ENCODE measurements at regions not wholly inside any gene's neighbourhood (a gene's known extent, or its start where the extent isn't known, plus 50 kb on each side); places are given as distances from the start of the nearest gene placed in this dataset.
"Not testable (repeated sequence)": the region's sequence is repeated elsewhere in the genome, so short reads cannot be mapped to it uniquely, and the experiment has no call there.

DNA sequence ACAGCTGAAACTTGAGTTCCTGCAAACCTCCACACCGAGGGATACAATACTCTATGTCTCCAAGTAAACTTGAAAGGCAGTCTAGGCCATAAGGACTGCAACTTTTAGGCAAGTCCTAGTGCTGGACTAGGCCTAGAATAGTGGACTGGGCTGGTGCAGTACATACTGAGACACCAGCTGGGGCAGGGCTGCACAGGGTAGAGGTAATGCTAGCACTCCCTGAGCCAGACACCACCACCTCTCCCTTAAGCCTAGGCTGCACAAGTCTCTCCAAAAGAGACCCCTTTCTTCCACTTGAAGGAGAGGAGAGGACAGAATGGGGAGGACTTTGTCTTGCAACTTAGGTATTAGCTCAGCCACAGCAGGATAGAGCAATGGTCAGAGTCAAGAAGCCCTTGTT, 65.7 kb upstream of the PTPRK start:
- DNase-seq: no peak

DNA sequence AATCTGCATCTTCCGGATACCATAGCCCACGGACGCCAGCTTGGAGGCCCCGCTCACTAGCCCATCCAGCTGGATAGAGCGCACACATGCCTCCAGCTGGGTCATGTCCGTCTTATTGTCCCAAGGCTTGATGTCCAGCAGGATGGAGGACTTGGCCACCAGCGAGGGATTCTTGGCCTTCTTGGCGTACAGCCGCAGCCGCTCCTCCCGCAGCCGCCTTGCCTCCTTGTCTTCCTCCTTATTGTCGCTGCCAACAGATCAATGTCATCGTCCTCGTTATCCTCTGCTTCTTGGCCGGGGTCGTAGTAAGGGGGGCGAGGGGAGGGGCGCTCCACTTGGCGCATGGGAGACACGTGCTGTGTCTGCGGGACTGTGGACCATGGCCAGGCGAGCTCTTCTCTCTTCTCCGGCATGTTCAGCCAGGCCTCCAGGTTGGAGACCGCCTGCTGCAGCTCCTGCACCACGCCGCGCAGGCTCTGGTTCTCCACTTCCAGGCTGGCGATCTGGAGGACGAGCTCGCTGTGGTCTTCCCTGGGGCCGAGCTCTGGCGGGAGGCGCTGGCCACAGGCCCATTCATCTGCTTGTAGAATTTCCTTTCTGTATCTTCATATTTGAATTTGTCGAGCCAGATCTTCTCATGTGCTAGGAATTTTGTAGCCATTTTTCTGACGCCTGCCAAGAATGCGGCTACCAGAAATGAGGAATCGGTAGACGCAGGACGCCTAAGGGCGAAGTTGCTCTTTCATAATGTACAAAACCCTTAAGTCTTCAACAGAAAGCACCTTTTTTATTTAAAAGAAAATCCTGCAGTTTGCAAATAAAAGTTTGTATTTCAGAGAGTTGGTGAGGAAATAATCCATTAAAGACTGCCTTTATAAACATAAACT, 60.1 kb upstream of the PTPRK start:
- no peak for DNase-seq

DNA sequence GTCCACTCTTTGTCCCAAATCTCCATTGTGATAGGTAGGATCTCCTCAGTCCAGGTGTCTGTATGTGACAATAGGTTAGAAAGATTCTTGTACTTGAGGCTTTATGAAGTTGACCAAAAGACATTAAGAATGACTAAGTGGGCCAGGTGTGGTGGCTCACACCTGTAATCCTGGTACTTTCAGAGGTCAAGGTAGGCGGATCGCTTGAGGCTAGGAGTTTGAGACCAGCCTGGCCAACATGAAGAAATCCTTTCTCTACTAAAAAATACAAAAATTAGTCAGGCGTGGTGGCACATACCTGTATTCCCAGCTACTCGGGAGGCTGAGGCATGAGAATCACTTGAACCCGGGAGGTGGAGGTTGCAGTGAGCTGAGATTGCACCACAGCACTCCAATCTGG, 54.9 kb upstream of the PTPRK start:
- not testable (repeated sequence) for DNase-seq

DNA sequence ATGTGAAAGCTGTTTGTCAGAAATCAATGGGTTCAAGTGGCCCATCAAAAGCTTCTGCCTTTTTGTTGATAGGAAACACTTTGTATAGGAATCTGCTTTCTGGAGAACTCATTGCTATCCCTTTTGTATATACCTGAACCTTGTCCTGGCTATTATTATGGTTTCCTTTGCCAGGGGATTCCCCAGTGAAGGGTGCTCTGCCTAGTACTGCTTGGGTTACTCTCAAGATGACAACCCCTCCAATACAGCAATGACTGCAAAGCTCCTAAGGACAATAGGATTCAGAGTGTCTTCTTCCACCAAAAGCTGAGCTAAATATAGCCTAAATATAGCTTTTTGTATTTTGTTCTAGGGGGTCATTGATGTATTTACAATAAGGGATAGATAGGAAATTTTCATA, 54.0 kb upstream of the PTPRK start:
- peak; percentile 35 for DNase-seq

DNA sequence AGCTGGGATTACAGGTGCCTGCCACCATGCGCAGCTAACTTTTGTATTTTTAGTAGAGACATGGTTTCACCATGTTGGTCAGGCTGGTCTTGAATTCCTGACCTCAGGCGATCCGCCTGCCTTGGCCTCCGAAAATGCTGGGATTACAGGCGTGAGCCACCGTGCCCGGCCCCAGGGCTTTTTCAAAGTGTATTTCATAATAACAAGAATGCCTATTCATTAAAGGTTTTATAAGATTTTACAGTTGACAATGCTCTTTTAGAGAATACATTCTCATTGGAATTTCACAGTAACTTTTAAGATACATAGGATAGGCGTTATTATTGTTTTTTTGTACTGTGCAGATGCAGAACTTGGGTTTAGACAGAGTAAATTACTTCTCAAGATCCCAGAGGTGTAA, 52.6 kb upstream of the PTPRK start:
- no peak for DNase-seq

DNA sequence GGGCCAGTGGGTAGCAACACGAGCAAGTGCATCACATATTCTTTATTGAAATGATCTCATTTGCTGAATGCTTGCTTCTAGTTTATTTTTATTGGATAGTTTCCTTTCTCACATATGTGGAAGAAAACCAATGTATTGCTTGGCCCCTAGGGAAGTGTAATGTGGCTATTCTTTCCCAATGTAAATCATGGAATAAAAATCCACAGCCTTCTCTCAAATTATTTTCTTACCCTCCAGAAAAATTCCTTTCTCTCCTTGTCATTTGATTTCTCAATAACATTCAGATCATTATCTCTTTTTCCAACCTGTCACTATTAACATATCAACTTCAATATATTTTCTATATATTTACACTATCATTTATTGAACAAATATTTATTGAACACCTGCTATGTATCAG, 51.9 kb upstream of the PTPRK start:
- no peak for DNase-seq

DNA sequence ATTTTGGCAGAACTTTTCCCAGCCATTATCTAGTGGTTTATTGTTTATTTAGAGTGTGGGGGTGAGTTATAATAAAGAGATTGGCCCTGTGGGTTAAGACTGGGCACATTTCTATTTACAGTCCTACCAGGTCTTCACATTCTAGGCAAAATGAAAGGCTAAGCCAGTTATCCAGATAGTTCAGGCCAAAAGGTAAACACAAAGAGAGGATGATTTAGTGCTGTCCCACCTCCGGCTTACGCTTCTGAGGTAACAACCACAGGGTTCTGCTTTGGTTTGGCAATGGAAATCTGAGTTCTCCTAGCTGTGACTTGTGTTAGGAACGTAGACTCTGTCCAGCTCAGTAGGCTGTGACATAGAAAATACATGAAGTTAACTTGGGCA, 50.3 kb upstream of the PTPRK start:
- no peak for DNase-seq

DNA sequence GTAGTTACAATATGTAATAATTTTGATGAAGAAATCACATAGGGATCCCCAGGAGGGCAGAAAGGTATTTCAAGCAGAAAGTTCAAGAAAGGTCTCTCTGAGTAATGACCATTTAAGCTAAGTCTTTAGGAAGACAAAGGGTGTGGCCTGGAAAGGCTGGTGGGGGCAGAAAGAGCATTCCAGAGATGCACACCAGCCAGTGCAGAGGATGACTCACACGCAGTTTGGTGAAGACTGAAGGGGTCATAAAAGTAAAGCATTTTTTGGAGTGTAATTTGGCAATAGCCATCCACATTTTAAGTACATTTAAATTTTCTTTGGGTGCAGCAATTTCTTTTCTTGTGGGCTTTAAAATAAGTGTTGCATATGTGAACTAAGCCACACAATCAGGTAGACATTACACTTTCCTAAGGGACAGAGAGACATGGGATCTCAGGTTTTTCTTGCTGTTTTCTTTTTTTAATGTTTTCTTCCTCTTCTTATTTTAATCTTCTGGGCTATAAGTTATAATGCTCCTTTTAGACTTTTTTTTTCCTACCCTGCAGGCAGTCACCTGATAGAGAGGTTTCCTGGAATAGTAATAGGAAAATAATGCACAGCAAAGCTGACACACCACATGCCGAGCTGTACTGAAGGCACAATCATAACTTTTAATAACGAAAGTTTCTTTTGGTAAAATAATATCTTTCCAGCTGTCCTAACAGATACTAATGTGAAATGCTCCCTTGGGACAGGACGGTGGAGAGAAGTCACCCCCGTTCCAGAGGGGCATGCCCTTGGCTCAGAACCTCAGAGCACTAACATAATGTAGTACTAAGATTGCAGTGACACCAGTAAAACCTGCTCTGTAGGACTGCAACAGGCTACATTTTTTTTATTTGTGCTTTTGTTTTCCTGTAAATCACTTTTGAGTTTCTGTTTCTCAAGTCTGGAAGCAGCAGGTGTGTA, 49.6 kb upstream of the PTPRK start:
- DNase-seq: no peak
